CD4-positive, alpha-beta T cell (primary cell): ENCODE measurements at regions not wholly inside any gene's neighbourhood (a gene's known extent, or its start where the extent isn't known, plus 50 kb on each side); places are given as distances from the start of the nearest gene placed in this dataset.

ENCODE experiments used
- ATAC-seq: fragments of 200-7000 bp; cut with Tn5 transposase; one replicate; pipeline ENCODE4 v1.10.0; 2022; ENCODE audit warnings: mild to moderate bottlenecking; ENCODE audit not compliant: poor library complexity
- CTCF ChIA-PET: fragments of 350-600 bp; sonication (Branson Sonifier 250); formaldehyde crosslinking; loops from one replicate; lab custom pipeline; 2021; ENCODE audit warnings: antibody characterized with exemption, inconsistent platforms; lab: Charles Lee
- POLR2A ChIA-PET: fragments of 350-600 bp; sonication (Branson Sonifier 250); formaldehyde crosslinking; loops from one replicate; lab custom pipeline; 2021; ENCODE audit warnings: antibody characterized with exemption, inconsistent platforms; lab: Charles Lee
- DNase-seq, 14 experiments: peaks; one replicate each; pipeline ENCODE4 v3.0.0-alpha.2; 2013 to 2020; ENCODE audit warnings: mixed read lengths in 2 of 14
- H3K27ac ChIP-seq, 2 donors: one replicate each; pipeline versions ENCODE4 v1.5.1 to v1.7.0; 2013; ENCODE audit warnings: low read length in 2 of 2, low read depth in 1 of 2, mild to moderate bottlenecking in 1 of 2
- H3K27me3 ChIP-seq, 2 experiments: 1 replicate in 1 of 2; 2 replicates in 1 of 2; pipeline versions ENCODE4 v1.6.1 to v1.7.0; 2013; ENCODE audit warnings: low read length in 2 of 2, control low read depth in 1 of 2, mild to moderate bottlenecking in 1 of 2, moderate library complexity in 1 of 2; ENCODE audit not compliant: insufficient read depth in 2 of 2, control insufficient read depth in 1 of 2
- H3K36me3 ChIP-seq: one replicate; pipeline ENCODE4 v1.6.1; 2013; ENCODE audit warnings: low read length, control low read depth; ENCODE audit not compliant: insufficient read depth
- H3K4me1 ChIP-seq: one replicate; pipeline ENCODE4 v1.6.1; 2013; ENCODE audit warnings: low read length, control low read depth; ENCODE audit not compliant: insufficient read depth
- H3K4me3 ChIP-seq: one replicate; pipeline ENCODE4 v1.5.1; 2013; ENCODE audit warnings: mild to moderate bottlenecking, low read length, moderate library complexity
- H3K9me3 ChIP-seq, 2 experiments: 1 replicate in 1 of 2; 2 replicates in 1 of 2; pipeline versions ENCODE4 v1.6.1 to v1.7.0; 2013; ENCODE audit warnings: low read length in 2 of 2, mild to moderate bottlenecking in 2 of 2, control low read depth in 1 of 2, moderate library complexity in 1 of 2; ENCODE audit not compliant: control insufficient read depth in 1 of 2, insufficient read depth in 1 of 2
- H3K27ac Mint-ChIP-seq: one replicate; pipeline ENCODE4 v1.8.0; 2020; ENCODE audit warnings: mixed read lengths
- H3K27me3 Mint-ChIP-seq: one replicate; pipeline ENCODE4 v1.8.0; 2021; ENCODE audit warnings: mixed read lengths
- H3K36me3 Mint-ChIP-seq: one replicate; pipeline ENCODE4 v1.8.0; 2021; ENCODE audit warnings: low read depth, mixed read lengths
- H3K4me1 Mint-ChIP-seq: one replicate; pipeline ENCODE4 v1.8.0; 2021; ENCODE audit warnings: low read depth, mixed read lengths
- H3K4me3 Mint-ChIP-seq: one replicate; pipeline ENCODE4 v1.8.0; 2020; ENCODE audit warnings: mild to moderate bottlenecking, mixed read lengths
- H3K9me3 Mint-ChIP-seq: one replicate; pipeline ENCODE4 v1.8.0; 2020; ENCODE audit warnings: mixed read lengths
- CTCF ChIP-seq: fragments of 200-600 bp; IDR thresholded peaks from one replicate; pipeline ENCODE4 v1.8.0; 2022; ENCODE audit warnings: antibody characterized with exemption, mild to moderate bottlenecking
- intact Hi-C, 2 experiments: fragments of 100-400 bp; cut with DNase I in 1 of 2; cut with micrococcal nuclease in 1 of 2; formaldehyde crosslinking; loops; one replicate each; pipeline versions ENCODE4 v1.15.1 to v1.9.0; 2023 to 2025; cut with DNase I, micrococcal nuclease

GRCh38 chr22:46060292-46061123 is 83.5 kb upstream of the WNT7B start:
- no peaks in the 10 kb centered on the region for H3K27me3 Mint-ChIP-seq
- Histone ChIP-seq H3K27ac (no peak overlapping the region), H3K36me3 (peaks cover 8% of the 10 kb centered on the region), H3K4me1 (peaks cover 48% of the 10 kb centered on the region), H3K4me3 (no peak overlapping the region), H3K9me3 (no peaks in the 10 kb centered on the region), H3K27me3 (no peaks in the 10 kb centered on the region)
- no peak overlapping the region for H3K4me3 Mint-ChIP-seq
- H3K27ac Mint-ChIP-seq = no peak overlapping the region
- peaks cover 7% of the 10 kb centered on the region for H3K36me3 Mint-ChIP-seq
- no peaks in the 10 kb centered on the region for H3K9me3 Mint-ChIP-seq
- no peak for TF ChIP-seq CTCF
- ATAC-seq = no peak
- ChIA-PET CTCF (interaction anchor here (1.4 kb wide), 1 partner anchor 54 kb away, joined by 4 read pairs; no protein-coding TSS in a partner anchor), POLR2A (no interaction called here)
- peaks cover 47% of the 10 kb centered on the region for H3K4me1 Mint-ChIP-seq
- intact Hi-C loops = no loop called here
- no peak for DNase-seq

- Histone ChIP-seq H3K36me3 (peaks cover 8% of the 10 kb centered on the region), H3K27ac (no peak overlapping the region), H3K9me3 (no peaks in the 10 kb centered on the region), H3K4me3 (no peak overlapping the region), H3K27me3 (no peaks in the 10 kb centered on the region), H3K4me1 (peaks cover 41% of the 10 kb centered on the region)
- H3K27ac Mint-ChIP-seq = no peak overlapping the region
- H3K4me3 Mint-ChIP-seq = no peak overlapping the region
- peaks cover 43% of the 10 kb centered on the region for H3K4me1 Mint-ChIP-seq
- H3K36me3 Mint-ChIP-seq = peaks cover 7% of the 10 kb centered on the region
- TF ChIP-seq CTCF = no peak
- no peaks in the 10 kb centered on the region for H3K9me3 Mint-ChIP-seq
- ChIA-PET CTCF (interaction anchor here (1.4 kb wide), 1 partner anchor 55 kb away, joined by 4 read pairs; no protein-coding TSS in a partner anchor), POLR2A (no interaction called here)
- H3K27me3 Mint-ChIP-seq = no peaks in the 10 kb centered on the region
- ATAC-seq = no peak
- no peak for DNase-seq
- intact Hi-C loops = no loop called here
Observed at GRCh38 chr22:46061124-46061500, 84.2 kb upstream of the WNT7B start.

DNA sequence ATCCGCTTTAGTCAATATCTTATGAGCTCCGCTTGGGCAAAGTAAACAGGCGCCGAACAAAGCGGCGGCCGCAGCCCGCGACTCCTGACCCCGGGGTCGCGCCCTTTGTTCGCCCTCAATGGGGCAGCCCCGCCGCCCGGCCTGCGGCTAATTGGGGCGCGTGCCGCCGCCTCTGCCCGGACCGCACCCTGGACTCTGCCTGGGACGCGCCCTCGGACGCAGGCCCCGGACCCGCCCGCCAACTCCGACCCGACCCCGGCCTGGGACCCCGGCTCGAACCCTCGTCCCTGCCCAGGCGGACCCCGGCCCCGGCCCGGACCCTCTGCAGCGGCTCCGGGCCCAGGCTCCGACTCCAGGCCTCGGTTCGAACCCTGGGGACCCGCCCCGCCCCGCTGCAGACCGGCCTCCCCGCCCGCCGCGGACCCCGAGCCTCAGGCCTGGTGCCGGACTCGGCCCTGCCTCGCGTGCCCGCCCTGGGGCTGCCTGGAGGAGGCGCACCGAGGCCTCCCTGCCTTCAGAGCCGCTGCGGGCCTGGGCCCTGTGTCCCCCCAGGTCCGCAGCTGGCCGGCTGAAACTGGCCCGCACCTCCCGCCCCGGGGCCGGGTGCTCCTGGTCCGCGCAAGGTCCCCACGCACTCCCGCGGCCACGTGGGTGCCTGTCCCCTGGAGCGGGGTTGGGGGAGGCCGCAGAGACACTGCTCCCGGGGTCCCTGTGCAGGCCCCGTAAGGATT is 84.7 kb upstream of the WNT7B start:
- no peak for TF ChIP-seq CTCF
- ATAC-seq = no peak
- intact Hi-C loops = no loop called here
- ChIA-PET CTCF (no interaction called here), POLR2A (no interaction called here)
- Mint-ChIP-seq H3K27me3 (no peaks in the 10 kb centered on the region), H3K27ac (no peak overlapping the region), H3K4me3 (no peak overlapping the region), H3K36me3 (peaks cover 7% of the 10 kb centered on the region), H3K9me3 (no peaks in the 10 kb centered on the region), H3K4me1 (peaks cover 43% of the 10 kb centered on the region)
- peaks cover 8% of the 10 kb centered on the region for H3K36me3 ChIP-seq
- no peak overlapping the region for H3K4me3 ChIP-seq
- no peak overlapping the region for H3K27ac ChIP-seq
- DNase-seq = no peak
- H3K27me3 ChIP-seq = no peaks in the 10 kb centered on the region
- H3K4me1 ChIP-seq = peaks cover 37% of the 10 kb centered on the region
- no peaks in the 10 kb centered on the region for H3K9me3 ChIP-seq
